ES-I3 (cell line): ENCODE measurements at regions not wholly inside any gene's neighbourhood (a gene's known extent, or its start where the extent isn't known, plus 50 kb on each side); places are given as distances from the start of the nearest gene placed in this dataset.
"Not testable (repeated sequence)": the region's sequence is repeated elsewhere in the genome, so short reads cannot be mapped to it uniquely, and the experiment has no call there.

Experiments used
- H3K36me3 ChIP-seq: 2 replicates; pipeline ENCODE4 v1.6.1; 2013; ENCODE audit warnings: mild to moderate bottlenecking, low read length, control low read depth, moderate library complexity; ENCODE audit not compliant: insufficient read depth
- H3K4me1 ChIP-seq: 2 replicates; pipeline ENCODE4 v1.6.1; 2013; ENCODE audit warnings: mild to moderate bottlenecking, control low read depth, low read length; ENCODE audit not compliant: insufficient read depth
- H3K9ac ChIP-seq: 2 replicates; pipeline ENCODE4 v1.6.1; 2013; ENCODE audit warnings: low read depth, mild to moderate bottlenecking, low read length, moderate library complexity
- H3K9me3 ChIP-seq: 2 replicates; pipeline ENCODE4 v1.6.1; 2013; ENCODE audit warnings: mild to moderate bottlenecking, low read length, moderate library complexity; ENCODE audit not compliant: control insufficient read depth, insufficient read depth

DNA sequence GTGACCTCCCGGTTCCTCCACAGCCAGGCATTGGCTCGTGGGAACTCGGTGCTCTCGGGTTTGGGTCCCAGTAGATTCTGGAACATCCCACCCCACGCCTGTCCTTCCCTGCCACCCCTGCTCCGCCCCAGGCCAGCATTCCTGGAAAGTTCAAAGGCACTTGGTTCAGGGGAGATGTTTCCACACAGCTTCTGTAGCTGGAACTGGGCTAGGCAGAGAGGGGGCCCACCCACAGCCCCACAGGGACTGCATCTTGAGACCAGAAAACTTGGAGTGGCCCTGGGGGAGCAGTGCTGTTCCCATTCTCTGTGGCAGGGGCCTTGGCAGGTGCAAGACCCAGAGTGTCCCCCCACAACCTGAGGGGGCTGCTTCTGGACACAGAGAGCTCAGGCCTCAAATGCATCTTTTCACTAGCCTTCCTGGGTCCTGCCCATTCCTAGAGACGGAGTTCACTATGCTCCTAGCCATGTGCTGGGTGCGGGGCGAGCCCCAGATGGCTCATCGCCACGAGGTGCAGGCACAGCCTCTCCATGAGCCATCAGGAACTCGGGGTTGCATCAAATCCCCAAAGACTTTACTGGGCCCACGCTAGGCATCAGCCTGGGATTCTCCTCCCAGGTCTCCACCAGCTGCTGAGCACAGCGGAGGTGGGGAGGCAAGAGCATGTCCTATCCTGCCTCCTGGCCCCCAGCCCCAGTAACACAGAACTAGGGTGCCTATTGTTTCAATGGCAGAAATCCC is 68.7 kb downstream of the ZFP36L2 start:
- Histone ChIP-seq H3K9ac (no peak overlapping the region), H3K36me3 (no peaks in the 10 kb centered on the region), H3K9me3 (no peaks in the 10 kb centered on the region), H3K4me1 (peaks cover 9% of the 10 kb centered on the region)

DNA sequence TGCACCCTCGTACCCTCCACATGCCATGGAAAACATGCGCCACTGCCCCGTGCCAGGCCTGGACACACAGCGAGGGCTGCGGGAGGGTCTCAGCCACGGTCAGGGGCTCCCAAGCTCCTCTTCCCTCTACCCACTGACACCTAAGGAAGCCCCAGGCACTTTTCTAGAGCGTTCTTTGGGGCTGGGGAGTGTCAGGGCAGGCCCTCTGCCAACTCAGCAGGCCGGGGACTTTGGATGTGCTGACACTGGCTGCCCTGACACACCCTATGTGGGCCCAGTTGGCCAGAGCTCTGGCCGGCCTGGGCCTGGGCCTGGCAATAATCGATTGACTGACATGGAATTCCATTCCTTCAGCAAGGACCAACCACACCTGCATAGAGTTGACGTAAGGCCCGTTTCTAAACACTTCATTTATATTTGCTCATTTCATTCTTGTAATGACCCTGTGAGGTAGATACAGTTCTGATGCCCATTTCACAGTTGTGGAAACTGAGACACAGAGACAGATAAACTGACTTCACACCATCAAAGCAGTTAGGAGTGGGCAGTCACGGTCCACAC is 70.5 kb downstream of the ZFP36L2 start:
- H3K9me3 ChIP-seq, result no peaks in the 10 kb centered on the region
- H3K36me3 ChIP-seq, result no peaks in the 10 kb centered on the region
- no peak overlapping the region for H3K9ac ChIP-seq
- peaks cover 17% of the 10 kb centered on the region for H3K4me1 ChIP-seq

DNA sequence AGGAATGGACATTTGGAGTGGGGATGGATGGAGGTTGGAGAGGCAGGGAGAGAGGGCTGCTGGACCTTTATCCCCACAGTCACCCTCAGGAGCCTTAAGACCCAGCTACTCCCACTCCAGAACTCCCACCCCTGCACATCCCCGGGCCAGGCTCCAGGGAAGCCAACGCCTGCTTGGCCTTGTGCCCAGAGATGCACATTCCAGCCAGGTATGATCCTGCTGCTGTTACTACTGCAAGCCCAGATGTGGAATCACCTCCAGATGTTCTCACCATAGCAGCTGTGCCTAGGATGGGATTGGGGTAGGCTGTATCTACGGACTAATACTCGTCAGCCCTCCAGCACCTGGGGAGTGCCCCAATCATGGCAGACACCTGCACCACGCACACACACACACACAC is 71.7 kb downstream of the ZFP36L2 start:
- Histone ChIP-seq H3K36me3 (no peaks in the 10 kb centered on the region), H3K9ac (no peak overlapping the region), H3K9me3 (no peaks in the 10 kb centered on the region), H3K4me1 (peaks cover 17% of the 10 kb centered on the region)

DNA sequence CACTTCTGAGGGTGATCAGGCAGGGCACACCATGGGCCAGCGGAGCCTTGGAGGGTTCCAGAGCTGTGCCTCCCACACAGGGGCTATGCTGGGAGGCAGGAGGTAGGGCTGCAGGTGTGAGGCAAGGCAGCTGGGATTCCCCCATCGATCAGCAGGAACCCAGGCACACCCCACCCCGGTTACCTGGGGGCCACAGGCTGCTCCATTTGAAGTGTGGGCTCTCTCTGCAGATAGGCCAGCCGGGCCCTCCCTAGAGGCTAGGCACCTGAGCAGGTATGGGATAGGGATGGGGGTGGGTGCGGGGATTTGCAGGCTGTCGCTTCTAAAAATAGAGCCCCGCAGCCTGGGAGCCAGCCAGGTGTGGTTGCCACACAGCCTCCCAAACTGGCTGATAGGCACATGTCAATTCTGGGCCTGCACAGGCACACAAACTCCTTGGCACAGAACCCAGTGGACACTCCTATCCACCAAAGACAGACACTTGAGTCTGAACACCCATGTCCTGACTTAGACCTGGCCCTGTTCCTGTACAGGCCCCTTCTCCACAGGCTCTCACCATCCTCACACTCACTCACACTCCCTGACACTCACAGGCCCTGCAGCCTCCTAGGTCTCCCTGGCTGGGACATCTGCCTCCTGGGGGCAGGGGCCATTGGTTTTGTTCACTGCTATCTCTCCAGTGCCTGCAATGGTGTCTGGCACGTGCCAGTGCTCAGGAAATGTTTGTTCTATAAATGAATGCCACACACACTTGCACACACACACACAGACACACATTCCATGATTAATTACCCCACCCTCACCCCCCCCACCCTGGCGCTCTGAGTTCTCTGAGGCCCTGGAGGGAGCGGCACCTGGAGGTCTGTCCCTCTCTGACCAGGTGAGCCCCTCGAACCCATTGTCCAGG is 73.4 kb downstream of the ZFP36L2 start:
- Histone ChIP-seq H3K36me3 (no peaks in the 10 kb centered on the region), H3K9me3 (no peaks in the 10 kb centered on the region), H3K9ac (no peak overlapping the region), H3K4me1 (peaks cover 9% of the 10 kb centered on the region)

DNA sequence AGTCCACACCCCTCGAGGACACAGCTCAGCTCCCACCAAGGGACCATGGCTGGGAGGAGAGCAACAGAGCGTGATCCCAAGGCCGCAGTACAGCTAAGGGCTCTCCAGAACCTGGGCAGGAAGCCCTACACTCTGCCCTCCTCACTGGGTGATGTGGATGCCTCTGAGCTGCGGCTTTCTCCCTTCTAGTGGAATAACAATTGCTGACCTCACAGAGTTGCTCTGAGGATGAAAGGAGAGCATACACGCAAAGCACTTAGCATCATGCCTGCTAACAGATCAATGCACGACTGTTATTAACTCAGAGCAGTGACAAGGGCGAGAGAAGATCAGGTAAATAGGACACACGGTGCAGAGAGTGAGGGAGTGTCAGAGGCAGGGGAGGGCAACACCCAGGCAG is 74.2 kb downstream of the ZFP36L2 start:
- no peaks in the 10 kb centered on the region for H3K9me3 ChIP-seq
- H3K4me1 ChIP-seq, result peaks cover 9% of the 10 kb centered on the region
- no peak overlapping the region for H3K9ac ChIP-seq
- H3K36me3 ChIP-seq, result no peaks in the 10 kb centered on the region

DNA sequence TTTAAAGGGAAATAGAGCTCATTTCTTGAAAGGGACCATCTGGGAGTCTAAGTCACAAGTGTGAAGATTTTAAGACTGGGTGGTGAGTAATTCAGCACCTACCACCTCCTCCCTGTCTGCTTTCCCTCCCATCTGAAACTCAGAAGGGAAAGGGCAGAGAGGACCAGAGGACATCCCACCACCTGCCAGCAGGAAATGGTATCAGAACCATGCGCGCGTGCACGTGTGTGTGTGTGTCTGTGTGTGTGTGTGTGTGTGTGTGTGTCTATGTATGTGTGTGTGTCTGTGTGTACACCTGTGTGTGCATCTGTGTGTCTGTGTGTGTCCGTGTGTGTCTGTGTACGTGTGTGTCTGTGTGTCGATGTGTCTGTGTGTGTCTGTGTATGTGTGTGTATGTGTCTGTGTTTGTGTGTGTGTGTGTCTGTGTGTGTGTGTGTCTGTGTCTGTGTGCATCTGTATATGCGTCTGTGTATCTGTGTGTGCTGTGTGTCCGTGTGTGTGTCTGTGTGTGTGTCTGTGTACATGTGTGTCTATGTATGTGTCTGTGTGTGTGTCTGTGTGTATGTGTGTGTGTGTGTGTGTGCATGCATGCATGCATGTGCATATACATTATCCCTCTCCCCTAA is 76.8 kb downstream of the ZFP36L2 start:
- Histone ChIP-seq H3K36me3 (no peaks in the 10 kb centered on the region), H3K9me3 (no peaks in the 10 kb centered on the region), H3K9ac (no peak overlapping the region), H3K4me1 (peaks cover 18% of the 10 kb centered on the region)

DNA sequence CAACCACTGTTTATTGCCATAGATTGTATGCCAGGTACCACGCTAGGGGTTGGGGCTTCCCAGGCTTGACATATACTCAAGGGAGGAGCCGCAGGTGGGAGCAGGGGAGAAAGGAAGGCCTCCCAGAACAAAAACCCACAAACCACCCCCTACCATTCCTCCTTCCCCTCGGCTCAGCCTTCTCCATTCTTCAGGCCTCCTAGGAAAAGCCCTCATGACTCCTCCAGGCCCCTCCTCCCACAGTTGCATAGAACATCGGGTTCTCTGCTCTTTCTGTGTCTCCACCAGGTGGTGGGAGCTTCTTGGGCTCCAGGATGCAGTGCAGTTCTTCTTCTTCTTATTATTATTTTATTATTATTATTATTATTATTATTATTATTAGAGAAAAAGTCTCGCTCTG is 80.3 kb downstream of the ZFP36L2 start:
- H3K4me1 ChIP-seq, result peaks cover 9% of the 10 kb centered on the region; the same call in 1 of the 2 replicates
- no peaks in the 10 kb centered on the region for H3K9me3 ChIP-seq
- no peaks in the 10 kb centered on the region for H3K36me3 ChIP-seq
- no peak overlapping the region for H3K9ac ChIP-seq

DNA sequence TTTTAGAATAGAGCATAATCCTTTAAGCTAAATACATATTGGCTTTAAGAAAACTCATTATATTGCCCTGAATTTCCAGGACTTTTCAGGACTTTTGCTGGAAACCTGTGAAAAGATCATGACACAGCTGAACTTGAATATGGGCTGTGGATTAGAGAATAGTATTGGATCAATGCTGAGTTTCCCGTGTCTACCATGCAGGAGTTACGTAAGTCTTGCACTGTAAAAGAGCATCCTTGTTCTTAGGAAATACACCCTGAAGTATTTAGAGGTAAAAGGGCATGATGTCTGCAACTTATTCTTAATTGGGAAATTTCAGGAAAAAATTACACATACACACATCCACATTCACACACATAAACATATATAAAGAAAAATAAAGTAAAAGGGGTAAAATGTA is 82.1 kb downstream of the ZFP36L2 start:
- Histone ChIP-seq H3K9ac (no peak overlapping the region), H3K36me3 (no peaks in the 10 kb centered on the region), H3K9me3 (no peaks in the 10 kb centered on the region), H3K4me1 (peaks cover 13% of the 10 kb centered on the region; the same call in 1 of the 2 replicates)

DNA sequence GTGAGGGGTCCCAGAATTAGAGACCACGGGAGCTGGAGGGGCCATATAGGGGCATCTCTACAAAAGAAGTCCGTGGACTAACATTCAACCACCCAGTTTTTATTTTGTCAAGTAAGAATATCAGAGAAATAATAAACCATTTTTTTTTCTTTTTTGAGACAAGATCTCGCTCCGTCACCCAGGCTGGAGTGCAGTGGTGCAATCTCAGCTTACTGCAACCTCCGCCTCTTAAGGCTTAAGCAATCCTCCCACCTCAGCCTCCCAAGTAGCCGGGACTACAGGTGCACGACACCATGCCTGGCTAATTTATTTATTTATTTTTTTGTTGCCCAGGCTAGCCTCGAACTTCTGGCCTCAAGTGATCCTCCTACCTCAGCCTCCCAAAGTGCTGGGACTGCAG is 82.7 kb downstream of the ZFP36L2 start:
- H3K9me3 ChIP-seq, result no peaks in the 10 kb centered on the region
- H3K9ac ChIP-seq, result no peak overlapping the region
- peaks cover 13% of the 10 kb centered on the region; the same call in 1 of the 2 replicates for H3K4me1 ChIP-seq
- H3K36me3 ChIP-seq, result no peaks in the 10 kb centered on the region

DNA sequence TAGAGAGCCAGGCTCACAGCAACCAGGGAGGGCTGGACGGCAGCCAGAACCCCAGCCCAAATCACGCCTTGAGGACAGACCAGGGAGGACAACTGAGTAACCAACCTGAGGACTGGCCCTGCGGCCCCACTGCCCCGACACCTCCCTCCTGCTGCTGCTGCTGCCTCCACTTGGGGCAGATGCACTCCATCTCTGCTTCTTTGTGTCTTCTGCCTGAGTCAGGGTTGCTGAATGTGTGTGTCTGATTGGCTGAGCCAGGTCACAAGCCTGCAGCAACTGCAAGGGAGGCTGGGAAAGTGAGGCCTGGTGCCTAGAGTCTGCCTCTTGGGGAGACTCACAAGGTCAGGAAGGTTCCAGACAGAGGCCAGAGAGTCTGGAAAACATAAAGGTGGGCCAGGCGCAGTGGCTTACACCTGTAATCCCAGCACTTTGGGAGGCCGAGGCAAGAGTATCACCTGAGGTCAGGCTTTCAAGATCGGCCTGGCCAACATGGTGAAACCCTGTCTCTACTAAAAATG is 83.4 kb downstream of the ZFP36L2 start:
- Histone ChIP-seq H3K9me3 (no peaks in the 10 kb centered on the region), H3K4me1 (peaks cover 13% of the 10 kb centered on the region; the same call in 1 of the 2 replicates), H3K36me3 (no peaks in the 10 kb centered on the region), H3K9ac (no peak overlapping the region)

DNA sequence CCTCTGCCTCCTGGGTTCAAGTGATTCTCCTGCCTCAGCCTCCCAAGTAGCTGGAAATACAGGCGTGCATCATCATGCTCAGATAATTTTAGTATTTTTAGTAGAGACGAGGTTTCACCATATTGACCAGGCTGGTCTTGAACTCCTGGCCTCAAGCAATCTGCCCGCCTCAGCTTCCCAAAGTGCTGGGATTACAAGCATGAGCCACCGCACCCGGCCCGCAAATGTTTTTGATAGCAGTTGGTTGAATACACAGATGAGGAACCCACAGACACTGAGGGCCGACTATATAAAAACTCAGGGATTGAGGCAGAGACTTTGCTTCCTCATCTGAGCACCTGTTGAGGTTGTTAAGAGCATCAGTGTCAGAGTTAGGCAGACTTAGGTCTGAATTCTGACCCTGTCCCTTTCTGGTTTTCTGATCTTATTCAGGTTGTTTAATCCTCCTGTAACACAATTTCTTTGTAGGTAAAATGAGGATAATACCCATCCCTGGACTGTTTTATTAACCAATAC is 84.7 kb downstream of the ZFP36L2 start:
- not testable (repeated sequence) for H3K9me3 ChIP-seq, H3K9ac ChIP-seq, H3K36me3 ChIP-seq
- H3K4me1 ChIP-seq, result peaks cover 17% of the 10 kb centered on the region; the same call in 1 of the 2 replicates

DNA sequence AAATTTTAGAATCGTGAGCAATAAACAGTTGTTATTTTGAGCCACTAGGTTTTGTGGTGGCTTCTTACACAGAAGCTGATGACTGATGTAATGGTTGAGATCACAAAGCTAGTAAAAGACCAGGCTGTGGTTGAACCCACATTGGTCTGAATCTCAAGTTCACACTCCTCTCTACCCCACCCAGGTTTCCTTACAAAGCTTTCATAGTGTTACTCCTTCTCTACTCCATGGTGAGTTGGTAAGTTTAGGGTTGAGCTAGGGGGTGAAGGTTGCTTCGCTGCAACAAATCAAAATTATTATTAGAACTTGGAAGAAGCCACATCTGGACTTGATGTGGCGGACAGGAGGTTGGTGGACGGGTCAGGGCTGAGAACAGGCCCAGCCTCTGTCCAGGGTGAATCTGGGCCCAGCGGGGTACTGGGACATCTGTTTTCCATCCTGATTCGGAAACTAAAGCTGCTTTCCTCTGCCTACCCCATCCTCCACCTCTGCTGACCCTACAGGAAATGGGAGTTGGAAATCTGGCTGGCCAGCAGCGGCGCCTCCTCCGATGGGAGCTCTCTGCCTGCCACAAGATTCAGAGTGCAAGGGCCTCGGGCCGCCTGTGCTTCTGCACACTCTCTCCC is 86.3 kb downstream of the ZFP36L2 start:
- no peaks in the 10 kb centered on the region for H3K9me3 ChIP-seq
- no peak overlapping the region for H3K9ac ChIP-seq
- no peaks in the 10 kb centered on the region for H3K36me3 ChIP-seq
- peaks cover 17% of the 10 kb centered on the region; the same call in 1 of the 2 replicates for H3K4me1 ChIP-seq

DNA sequence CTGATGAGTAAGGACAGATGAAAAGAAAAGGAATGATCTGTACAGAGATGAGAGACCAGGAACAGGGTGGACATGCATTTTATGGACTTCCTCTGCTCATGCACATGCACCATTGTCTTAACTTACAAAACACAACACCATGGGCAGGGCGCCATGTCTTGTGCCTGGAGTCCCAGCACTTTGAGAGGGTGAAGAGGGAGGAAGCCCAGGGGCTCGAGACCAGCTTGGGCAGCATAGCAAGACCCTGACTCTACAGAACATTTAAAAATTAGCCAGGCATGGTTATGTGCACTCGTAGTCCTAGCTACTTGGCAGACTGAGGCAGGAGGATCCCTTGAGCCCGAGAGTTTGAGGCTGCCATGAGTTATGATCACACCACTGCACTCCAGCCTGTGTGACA is 86.9 kb downstream of the ZFP36L2 start:
- peaks cover 17% of the 10 kb centered on the region; the same call in 1 of the 2 replicates for H3K4me1 ChIP-seq
- H3K9ac ChIP-seq, result no peak overlapping the region
- H3K9me3 ChIP-seq, result no peaks in the 10 kb centered on the region
- no peaks in the 10 kb centered on the region for H3K36me3 ChIP-seq
